DOHH2 (cell line): ENCODE measurements at regions not wholly inside any gene's neighbourhood (a gene's known extent, or its start where the extent isn't known, plus 50 kb on each side); places are given as distances from the start of the nearest gene placed in this dataset.
"Not testable (repeated sequence)": the region's sequence is repeated elsewhere in the genome, so short reads cannot be mapped to it uniquely, and the experiment has no call there.

Experiments used
- H3F3A ChIP-seq: fragments of 200-600 bp; sonication (generic), shearing (Covaris generic); 2 replicates; pipeline ENCODE4 v1.6.0; 2016; ENCODE audit warnings: antibody characterized with exemption, mild to moderate bottlenecking; ENCODE audit not compliant: control insufficient read depth, insufficient read depth
- H3K27ac ChIP-seq: fragments of 200-600 bp; sonication (generic); 2 replicates; pipeline ENCODE4 v1.5.1; 2014; ENCODE audit warnings: low read depth, mild to moderate bottlenecking, low read length, moderate library complexity
- H3K27me3 ChIP-seq: fragments of 200-600 bp; sonication (generic); 2 replicates; pipeline ENCODE4 v1.6.1; 2014; ENCODE audit warnings: mild to moderate bottlenecking, low read length, mixed read lengths; ENCODE audit not compliant: control insufficient read depth
- H3K36me3 ChIP-seq: fragments of 200-600 bp; sonication (generic); 2 replicates; pipeline ENCODE4 v1.6.1; 2014; ENCODE audit warnings: mild to moderate bottlenecking, low read length, moderate library complexity, mixed read lengths; ENCODE audit not compliant: control insufficient read depth
- H3K4me1 ChIP-seq: fragments of 200-600 bp; sonication (generic); 2 replicates; pipeline ENCODE4 v1.6.1; 2014; ENCODE audit warnings: mild to moderate bottlenecking, low read length, mixed read lengths; ENCODE audit not compliant: control insufficient read depth
- H3K4me2 ChIP-seq: fragments of 200-600 bp; sonication (generic); 2 replicates; pipeline ENCODE4 v1.6.0; 2014; ENCODE audit warnings: mild to moderate bottlenecking, low read length, moderate library complexity
- H3K4me3 ChIP-seq: fragments of 200-600 bp; sonication (generic); 2 replicates; pipeline ENCODE4 v1.5.1; 2014; ENCODE audit warnings: mild to moderate bottlenecking, low read length, mixed read lengths
- H3K79me2 ChIP-seq: fragments of 200-600 bp; sonication (generic); 2 replicates; pipeline ENCODE4 v1.6.1; 2014; ENCODE audit warnings: mild to moderate bottlenecking, low read length, mixed read lengths; ENCODE audit not compliant: control insufficient read depth
- H3K9me2 ChIP-seq: fragments of 200-600 bp; sonication (generic); replicated peaks from 2 replicates; pipeline ENCODE4 v1.6.1; 2014; ENCODE audit warnings: mild to moderate bottlenecking, low read length, mixed read lengths; ENCODE audit not compliant: control insufficient read depth
- H3K9me3 ChIP-seq: fragments of 200-600 bp; sonication (generic); 2 replicates; pipeline ENCODE4 v1.6.1; 2014; ENCODE audit warnings: antibody characterized with exemption, low read length, mixed read lengths; ENCODE audit not compliant: control insufficient read depth, insufficient read depth
- H4K20me1 ChIP-seq: fragments of 200-600 bp; sonication (generic); 2 replicates; pipeline ENCODE4 v1.6.0; 2014; ENCODE audit warnings: low read depth, mild to moderate bottlenecking, antibody characterized with exemption, low read length, moderate library complexity; ENCODE audit not compliant: control insufficient read depth, insufficient read depth
- CTCF ChIP-seq: fragments of 200-600 bp; sonication (generic); IDR thresholded peaks from one replicate; pipeline ENCODE4 v1.5.1; 2014; ENCODE audit warnings: antibody characterized with exemption, mild to moderate bottlenecking, low read depth, low read length; ENCODE audit not compliant: poor library complexity, severe bottlenecking
- EZH2phosphoT487 ChIP-seq: fragments of 200-600 bp; sonication (generic); IDR thresholded peaks from 2 replicates; pipeline ENCODE4 v1.6.1; 2017; ENCODE audit warnings: borderline replicate concordance, mild to moderate bottlenecking, antibody characterized with exemption, low read length, moderate library complexity, mixed read lengths

- no peaks in the 10 kb centered on the region for H3K9me2 ChIP-seq
- no peaks in the 10 kb centered on the region for H3K27me3 ChIP-seq
- no peaks in the 10 kb centered on the region for H3F3A ChIP-seq
- H3K36me3 ChIP-seq: no peaks in the 10 kb centered on the region
- no peak for TF ChIP-seq CTCF
- no peak for TF ChIP-seq EZH2phosphoT487
- no peaks in the 10 kb centered on the region for H3K4me1 ChIP-seq
- H4K20me1 ChIP-seq: no peaks in the 10 kb centered on the region
- no peak overlapping the region for H3K4me2 ChIP-seq
- H3K27ac ChIP-seq: no peak overlapping the region
- no peaks in the 10 kb centered on the region for H3K79me2 ChIP-seq
- no peaks in the 10 kb centered on the region for H3K9me3 ChIP-seq
- H3K4me3 ChIP-seq: no peak overlapping the region
Observed at GRCh38 chr18:79603321-79604204, 76.0 kb upstream of the CTDP1 start.

- Histone ChIP-seq H3K4me1 (no peaks in the 10 kb centered on the region), H3K9me2 (no peaks in the 10 kb centered on the region), H3K9me3 (no peaks in the 10 kb centered on the region), H3F3A (no peaks in the 10 kb centered on the region), H3K27ac (no peak overlapping the region), H3K36me3 (no peaks in the 10 kb centered on the region), H3K4me2 (no peak overlapping the region), H4K20me1 (no peaks in the 10 kb centered on the region), H3K4me3 (no peak overlapping the region), H3K27me3 (no peaks in the 10 kb centered on the region), H3K79me2 (no peaks in the 10 kb centered on the region)
- TF ChIP-seq EZH2phosphoT487 (no peak), CTCF (no peak)
Observed at GRCh38 chr18:79604205-79604912, 75.2 kb upstream of the CTDP1 start.

- Histone ChIP-seq H3K9me2 (no peaks in the 10 kb centered on the region), H3K36me3 (no peaks in the 10 kb centered on the region), H3K27me3 (no peaks in the 10 kb centered on the region), H3K9me3 (no peaks in the 10 kb centered on the region), H3K4me3 (no peak overlapping the region), H3F3A (no peaks in the 10 kb centered on the region), H3K27ac (no peak overlapping the region), H3K4me2 (no peak overlapping the region), H3K4me1 (no peaks in the 10 kb centered on the region), H4K20me1 (no peaks in the 10 kb centered on the region), H3K79me2 (no peaks in the 10 kb centered on the region)
- TF ChIP-seq EZH2phosphoT487: no peak
- no peak for TF ChIP-seq CTCF
Observed at GRCh38 chr18:79604913-79605880, 74.4 kb upstream of the CTDP1 start.

- H3K4me3 ChIP-seq, H3K4me1 ChIP-seq, H3K9me3 ChIP-seq, H3K27me3 ChIP-seq, H3F3A ChIP-seq, H4K20me1 ChIP-seq, H3K4me2 ChIP-seq, H3K36me3 ChIP-seq, H3K9me2 ChIP-seq, H3K27ac ChIP-seq, H3K79me2 ChIP-seq: not testable (repeated sequence)
Observed at GRCh38 chr18:79606071-79606470, 73.5 kb upstream of the CTDP1 start.
